Islet of Langerhans (tissue), 1 donor: ENCODE measurements at regions not wholly inside any gene's neighbourhood (a gene's known extent, or its start where the extent isn't known, plus 50 kb on each side); places are given as distances from the start of the nearest gene placed in this dataset.

ENCODE experiments used
- FAIRE-seq: peaks from one replicate; lab custom pipeline; 2011; peaks lifted over from hg19 to GRCh38; lab: Jason Lieb, UNC

DNA sequence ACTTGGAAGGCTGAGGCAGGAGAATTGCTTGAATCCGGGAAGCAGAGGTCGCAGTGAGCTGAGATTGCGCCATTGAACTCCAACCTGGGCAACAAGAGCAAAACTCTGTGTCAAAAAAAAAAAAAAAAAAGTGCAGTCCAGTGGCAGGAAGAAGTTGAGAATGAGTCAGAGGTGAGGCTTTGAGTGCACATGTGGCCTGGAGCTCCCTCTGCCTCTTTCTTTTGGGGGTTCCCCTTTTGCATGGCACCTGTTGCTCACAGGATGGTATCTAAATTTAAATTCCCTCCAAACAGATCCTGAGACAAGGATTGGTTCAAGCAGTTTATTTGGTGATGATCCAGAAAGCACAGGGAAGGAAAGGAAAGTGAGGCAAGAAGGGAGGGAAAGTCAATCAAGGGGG lies 151.4 kb upstream of the STX18 start:
- no peak for FAIRE-seq

DNA sequence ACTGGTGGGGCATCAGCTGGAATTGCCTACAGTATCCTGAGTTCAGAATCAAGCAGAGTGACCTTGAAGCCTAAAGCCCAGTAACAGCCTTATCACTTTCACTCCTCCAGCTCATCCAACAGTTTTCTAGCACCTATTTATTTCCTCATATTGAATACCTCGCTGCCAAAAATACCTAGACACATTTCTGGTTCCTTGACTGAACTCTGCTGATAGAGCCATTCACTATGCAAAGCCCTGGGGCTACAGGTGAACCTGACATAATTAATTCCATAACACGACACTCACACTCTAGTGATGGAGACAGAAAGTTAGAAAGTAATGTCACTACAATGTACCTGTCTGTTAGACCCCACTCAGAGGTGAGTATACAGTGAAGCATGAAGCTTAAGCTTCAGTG lies 149.0 kb upstream of the STX18 start:
- FAIRE-seq, result no peak

DNA sequence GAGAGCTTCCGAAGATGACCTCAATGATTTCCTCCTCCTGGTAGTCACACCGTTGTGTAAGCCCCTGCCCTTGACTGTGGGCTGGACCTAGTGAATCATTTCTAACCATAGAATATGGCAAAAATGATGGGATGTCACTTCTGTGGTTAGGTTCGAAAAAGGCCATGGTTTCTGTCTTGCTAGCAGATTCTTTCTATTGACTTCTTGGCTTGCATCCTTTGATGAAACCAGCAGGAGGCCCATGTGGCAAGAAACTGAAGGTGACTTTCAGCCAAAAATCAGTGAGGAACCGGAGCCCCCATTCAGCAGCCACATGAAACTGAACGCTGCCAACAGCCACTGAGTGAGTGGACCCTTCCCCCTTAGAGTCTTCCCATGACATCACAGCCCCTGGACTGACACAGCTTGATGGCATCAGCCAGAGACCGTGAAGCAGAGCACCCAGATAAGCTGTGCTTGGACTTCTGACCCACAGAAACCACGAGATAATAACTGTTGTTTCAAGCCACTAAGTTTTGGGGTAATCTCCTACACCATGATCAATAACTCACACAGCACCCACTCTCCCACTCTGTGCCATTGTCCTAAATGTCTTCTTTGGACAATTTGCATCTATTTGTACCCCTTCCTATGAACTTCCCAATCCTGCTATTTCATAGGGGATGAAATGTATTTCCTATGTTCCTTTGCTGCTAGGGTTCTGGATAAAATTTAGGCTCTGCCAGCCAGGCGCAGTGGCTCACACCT lies 148.0 kb upstream of the STX18 start:
- no peak for FAIRE-seq

DNA sequence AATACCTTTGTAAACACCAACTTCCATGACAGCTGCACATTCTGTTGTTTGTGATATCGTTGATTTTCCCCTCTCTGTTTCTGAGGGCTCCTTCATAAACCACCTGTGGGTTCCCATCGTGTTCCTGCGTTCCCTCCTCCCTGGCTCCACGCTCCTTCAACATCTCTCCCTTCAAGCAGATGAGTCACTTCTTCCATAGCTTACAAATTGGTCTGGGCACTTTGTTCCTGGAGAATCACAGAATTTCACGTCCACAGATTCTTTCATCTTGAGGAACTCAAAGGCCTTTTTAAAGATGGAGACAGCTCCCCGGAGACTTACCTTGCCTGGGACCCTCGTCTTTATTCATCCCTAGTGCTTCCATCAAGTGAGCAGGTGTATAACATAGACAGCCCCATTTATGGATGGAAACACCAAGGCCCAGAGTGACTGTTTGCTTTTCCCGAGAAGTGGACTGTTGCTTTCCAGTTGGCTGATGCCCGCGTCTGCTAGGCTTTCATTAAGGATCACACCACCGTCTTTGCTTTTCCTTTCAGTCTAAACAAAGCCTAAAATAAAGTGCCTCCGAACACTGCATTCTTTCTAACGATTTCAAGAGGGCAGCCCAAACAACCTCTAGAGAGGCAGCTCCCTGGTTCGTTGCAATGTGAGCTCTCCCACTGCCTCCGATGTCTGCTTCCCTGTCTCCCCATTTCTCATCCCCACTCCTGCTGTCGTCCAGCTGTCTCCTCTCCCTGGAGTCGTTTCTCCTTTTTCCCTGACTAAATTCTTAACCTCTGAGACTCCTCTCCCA lies 146.3 kb upstream of the STX18 start:
- no peak for FAIRE-seq

DNA sequence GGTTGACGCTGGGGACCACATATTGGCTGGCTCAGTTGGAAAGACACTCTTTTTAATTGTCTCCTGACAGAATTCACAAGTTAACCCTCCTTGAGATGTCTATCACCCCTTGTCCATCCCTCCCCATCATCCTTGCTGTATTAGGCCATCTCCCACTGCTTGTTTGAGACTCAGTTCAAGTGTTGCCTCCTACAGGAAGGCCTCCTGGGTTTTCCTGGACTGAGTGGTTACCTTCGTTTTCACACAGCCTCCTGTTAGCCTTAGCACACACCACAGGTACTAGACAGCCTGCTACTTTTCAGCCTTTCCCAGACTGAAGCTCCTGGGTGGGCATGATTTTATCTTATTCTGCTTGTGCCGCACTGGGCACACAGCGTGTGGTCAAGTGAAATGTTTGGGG lies 145.3 kb upstream of the STX18 start:
- FAIRE-seq, result no peak

DNA sequence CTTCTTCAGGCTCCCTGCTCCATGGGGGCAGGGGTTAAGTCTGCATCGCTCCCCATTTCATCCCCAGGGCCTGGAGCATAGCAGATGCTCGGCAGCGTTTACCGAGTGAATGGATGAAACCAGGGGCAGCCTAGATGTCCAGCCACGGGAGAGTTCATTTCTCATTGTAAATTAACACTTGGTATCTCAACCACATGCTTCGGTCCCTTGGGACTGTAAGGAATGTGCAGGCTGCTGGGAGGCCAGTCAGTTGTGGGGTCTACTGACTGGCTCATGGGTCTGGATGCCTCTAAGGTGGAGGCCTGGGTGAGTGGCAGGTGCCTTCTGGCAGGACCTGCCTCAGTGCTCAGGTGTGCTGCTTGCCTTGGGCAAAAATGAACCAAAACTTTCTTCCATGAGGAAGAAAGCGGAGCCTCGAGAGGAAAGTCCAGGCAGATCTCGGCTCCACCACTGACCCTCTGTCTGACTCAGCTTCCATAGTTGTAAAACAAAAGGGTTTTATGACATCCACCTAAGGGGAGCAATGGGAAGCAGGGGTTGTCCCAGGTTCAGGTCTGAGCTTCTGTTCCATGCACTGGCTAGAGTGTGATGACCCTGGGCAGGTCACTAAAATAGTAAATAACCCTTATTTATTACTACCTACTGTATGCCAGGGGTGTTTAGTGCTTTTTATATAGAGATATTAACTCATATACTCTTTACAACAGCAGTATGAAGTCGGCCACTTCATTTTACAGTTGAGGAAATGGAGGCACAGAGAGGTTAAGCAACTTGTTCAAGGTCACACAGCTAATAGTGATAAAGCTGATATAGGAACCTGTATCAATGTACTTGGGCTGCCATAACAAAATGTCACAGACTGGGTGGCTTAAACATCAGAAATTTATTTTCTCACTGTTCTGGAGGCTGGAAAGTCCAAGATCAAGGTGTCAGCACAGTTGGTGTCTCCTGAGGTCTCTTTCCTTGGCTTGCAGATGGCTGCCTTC lies 144.3 kb upstream of the STX18 start:
- no peak for FAIRE-seq

DNA sequence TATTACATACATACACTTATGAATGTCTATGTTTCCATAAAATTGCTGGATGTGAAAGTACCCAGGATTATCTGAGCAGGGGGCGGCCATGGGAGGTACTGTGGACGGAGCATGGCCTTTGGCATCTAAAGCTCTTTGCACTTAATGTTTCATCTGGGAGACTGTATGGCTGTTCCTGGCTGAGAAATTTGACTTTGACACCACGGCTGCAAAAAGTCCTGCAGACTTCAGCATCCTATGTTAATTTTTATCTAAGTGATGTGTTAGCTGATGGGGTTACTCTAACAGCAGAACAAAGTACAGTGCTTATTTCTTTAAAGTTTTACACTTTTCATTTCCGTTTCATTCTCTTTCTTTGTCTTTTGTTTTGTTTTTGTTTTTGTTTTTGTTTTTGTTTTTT lies 139.8 kb upstream of the STX18 start:
- no peak for FAIRE-seq

DNA sequence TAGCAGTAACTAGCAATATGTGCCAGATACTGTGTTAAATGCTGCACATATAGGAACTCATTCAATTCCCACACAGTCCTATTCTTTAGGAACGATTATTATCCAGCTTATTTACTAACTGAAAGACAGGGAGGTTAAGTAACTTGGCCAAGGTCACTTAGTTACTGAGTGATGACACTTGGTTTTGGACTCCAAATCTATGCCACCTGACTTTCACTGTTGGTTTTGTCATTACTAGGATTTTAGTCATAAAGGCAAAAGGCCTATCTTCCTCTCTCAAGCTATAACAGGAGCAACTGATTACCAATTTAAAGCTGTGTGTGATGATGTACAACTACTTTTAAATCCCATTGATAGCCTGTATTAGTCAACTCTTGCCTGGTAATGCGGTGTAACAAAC lies 138.9 kb upstream of the STX18 start:
- no peak for FAIRE-seq

DNA sequence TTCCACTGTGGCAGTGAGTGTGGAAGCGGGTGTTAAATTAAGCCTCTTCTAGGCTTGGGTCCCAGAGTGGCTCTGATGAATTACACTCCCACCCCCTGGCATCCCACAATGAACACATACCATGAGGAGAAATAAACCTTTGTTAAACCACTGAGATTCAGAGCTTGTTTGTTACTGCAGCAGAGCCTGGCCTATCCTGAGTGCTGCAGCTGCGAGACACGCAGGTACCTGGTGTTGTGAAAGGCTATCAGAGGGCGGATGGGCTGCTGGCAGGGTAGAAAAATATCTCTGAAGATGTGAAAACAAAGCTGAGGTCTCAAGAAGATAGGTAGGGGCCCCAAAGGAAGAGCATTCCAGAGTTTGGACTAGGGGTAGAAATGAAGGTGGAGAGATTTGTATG lies 138.4 kb upstream of the STX18 start:
- FAIRE-seq, result no peak

DNA sequence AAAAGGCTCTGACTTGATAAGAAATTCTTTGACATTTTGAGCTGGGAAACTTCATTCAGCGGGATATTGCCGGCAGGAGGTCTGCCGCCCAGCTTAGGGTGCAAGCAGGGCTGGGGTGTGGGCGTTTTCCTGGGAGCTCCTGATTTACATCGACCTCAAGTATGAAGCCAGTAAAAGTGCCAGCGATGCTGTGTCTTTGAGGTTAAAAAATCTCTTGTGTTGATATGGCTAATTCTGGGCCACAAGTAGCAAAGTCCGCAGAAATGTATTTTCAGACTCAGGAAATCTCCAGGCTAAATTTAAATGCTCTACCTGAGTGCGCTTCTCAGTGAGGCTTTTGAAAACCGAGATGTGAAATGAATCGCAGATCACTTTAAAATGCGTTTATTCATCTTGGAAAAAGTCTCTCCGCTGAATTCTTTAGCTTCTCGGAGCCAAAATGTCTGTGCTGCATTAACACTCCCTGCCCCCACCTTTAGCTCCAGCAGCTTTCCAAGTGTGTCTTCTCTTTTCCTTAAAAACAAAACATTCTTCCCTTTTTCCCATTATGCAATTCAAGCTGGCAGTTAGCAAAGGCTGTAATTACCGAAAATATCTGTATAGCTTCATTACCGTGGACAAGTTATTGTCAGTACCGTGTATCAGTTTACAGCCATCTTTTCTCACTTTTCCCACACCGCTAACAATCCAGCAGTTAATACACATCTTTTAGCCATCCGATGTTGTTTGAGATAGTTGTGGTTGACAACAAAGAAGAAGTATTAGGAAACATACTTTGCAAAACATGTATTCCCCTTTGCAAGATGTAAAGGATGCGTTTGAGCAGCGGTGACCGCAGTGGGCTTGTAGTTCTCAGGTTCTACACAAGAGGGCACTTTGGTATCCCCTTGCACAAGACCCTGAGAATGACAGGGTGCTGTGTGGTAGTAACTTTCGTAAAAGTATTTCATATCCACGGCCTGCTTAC lies 136.0 kb upstream of the STX18 start:
- FAIRE-seq, result no peak

DNA sequence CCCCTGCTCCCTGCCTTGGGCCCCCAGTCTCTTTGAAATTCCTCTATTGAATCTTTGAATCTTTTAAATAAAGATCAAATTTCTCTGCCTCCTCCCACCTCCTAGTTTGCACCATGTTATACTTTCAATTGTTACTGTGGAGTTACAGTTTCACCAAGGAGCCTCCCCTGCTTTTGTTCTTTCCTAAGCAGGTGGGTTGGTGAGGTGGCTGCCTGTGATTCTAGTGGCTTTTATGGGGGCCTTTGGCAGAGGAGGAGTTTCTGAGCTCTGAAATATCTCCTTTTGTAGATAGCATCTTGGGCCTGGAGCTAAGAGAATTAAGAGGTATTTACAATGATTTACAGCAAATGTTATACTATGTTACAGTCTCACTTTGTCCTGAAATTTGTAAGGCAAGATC lies 133.8 kb upstream of the STX18 start:
- no peak for FAIRE-seq

DNA sequence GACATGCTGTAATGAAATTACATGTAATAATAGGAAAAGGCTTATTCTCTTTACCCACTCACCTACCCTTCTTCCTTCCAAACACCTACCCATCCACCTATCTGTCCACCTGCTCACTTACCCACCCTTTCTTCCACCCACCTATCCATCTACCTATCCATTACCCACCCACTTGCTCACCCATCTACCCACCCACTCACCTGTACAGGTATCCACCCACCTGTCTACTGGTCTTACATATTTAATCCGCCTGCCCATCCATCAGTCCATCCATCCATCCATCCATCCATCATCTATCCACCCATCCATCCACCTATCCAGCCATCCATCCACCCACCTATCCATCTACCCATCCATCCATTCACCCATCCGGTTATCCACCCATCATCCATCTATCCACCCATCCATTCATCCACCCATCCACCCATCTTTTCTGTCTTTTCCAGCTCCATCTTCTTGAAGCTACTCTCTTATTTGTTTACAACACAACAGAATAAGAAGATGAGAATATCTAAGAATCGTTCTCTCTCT lies 133.3 kb upstream of the STX18 start:
- FAIRE-seq, result no peak

DNA sequence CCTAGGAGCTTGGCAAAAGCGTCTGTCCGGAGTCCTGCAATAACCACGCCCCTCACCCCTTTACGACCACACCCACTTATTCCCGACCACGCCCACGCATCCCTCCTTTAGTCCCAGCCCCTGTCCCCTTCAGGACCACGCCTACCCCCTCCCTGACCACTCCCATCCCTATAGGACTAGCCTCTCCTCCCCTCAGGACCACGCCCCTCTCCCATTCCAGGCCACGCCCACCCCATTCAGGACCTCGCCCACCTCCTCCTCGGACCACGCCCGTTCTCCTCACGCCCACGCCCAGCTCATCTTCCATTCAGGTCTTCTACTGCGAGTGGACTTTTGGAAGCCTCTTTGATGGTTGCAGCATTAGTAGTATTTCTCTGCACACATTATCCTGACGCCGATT lies 131.2 kb upstream of the STX18 start:
- no peak for FAIRE-seq

DNA sequence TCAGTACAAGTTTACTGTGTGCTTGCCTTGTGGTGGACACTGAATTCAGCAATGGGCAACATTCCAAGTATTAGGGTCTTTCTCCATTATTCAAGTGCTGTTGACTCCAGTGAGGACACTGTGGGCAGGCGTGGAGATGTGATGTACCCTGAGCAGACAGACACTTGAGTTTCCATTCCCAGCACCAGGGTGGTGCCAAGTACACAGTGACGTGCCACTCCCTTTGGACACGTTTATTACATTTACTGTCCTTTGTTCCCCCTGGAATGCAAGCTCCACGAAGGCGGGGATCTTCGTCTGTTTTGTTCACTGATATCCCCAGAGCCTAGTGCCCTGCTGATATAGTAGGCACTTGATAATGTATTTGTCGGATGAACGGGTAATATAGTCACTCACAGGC lies 130.6 kb upstream of the STX18 start:
- no peak for FAIRE-seq

DNA sequence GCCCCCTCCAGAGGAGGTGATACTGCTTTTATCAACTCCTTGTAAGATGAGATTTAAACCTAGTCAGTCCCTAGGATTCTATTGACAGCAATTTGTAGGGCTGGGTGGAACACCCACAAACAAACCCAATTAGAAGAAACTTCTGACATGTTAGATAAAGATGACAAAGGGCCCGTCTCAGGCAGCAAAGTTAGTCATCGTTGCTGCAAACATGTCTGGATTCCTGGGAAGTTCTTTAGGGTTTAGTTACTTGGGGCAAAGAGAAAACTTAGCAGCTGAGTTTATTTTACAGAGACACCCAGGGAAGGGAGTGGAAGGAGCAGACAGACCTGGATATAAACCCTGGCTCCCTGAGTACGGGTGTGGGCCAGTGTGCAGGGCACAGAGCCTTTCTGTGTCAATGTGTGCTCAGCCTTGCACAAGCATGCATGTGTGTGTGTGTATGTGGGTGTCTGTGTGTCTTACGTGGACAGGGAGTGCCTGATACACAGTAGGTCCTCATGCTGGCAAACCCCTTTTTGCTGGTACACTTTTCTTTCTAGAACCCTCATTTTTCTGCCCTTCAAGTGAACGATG lies 130.0 kb upstream of the STX18 start:
- FAIRE-seq, result no peak

DNA sequence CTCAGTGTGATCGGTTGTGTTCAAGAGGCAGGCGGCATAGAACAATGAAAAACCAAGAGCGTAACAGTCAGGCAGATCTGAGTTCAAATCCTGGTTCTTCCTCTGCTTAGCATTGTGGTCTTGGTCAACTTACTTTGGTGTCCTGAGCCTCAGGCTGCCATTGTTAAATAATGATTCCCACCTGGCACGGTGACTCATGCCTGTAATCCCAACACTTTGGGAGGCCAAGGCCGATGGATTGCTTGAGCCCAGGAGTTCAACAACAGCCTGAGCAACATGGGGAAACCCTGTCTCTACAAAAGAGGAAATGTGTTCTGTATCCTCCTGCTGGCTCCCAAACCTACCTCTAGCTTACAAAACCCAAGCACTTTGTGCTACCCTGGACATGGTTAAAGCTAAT lies 129.0 kb upstream of the STX18 start:
- FAIRE-seq, result no peak

DNA sequence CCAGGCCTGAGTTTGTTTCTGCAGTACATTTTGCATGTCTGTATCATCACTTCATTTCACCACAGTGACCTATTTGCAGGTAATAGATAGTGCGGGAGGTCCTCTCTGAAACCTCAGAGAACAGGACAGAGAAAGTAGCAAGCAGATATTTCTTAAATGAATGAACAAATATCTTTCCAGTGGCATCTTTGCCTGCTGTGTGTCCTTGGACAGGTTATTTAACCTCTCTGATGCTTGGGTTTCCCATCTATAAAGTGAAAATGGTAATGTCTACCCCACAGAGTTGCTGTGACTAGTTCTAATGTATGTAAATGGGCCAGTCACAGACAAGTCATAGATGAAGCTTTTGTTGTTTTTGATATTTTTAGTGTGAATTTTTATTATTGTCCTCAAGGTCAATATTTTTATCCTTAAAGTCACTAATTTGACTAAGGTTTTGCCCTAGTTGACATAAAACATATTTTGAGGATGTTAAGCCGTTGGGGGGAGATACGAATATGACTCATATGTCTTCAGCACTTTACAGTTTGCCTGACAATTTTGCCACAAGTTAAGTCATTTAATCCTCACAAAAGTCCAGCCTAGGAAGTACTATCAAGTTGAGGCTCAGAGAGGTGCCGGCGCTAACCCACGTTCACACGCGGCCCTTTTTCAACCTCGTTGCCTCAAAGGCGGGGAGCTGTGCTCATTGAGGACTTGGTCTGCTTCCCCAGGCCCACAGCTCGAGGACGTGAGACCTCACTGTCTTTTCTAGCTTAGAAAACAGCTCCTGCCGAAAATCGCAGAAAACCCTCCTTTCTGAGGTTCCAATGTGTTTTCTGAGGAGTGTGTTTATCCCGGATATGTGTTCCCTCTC lies 126.7 kb upstream of the STX18 start:
- no peak for FAIRE-seq

DNA sequence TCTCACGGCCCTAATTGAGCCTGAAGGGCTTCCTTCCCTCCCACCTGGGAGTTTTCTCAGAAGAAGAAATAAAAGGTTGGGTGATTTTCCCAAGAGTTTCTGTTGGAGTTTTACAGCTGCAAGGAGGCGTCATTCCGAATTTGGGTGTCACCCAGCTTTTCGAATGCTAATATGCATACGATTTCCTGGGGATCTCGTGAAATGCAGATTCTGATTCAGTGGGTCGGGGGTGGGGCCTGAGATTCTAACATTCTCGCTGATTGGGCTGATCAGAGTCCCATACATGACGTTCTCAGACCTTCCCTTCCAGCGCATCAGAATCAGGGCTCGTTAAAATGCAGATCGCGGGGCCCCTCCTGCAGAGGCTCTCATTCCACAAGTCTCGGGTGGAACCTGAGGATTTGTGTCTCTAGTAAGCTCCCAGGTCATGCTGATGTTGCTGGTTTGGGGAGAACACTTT lies 125.8 kb upstream of the STX18 start:
- no peak for FAIRE-seq

DNA sequence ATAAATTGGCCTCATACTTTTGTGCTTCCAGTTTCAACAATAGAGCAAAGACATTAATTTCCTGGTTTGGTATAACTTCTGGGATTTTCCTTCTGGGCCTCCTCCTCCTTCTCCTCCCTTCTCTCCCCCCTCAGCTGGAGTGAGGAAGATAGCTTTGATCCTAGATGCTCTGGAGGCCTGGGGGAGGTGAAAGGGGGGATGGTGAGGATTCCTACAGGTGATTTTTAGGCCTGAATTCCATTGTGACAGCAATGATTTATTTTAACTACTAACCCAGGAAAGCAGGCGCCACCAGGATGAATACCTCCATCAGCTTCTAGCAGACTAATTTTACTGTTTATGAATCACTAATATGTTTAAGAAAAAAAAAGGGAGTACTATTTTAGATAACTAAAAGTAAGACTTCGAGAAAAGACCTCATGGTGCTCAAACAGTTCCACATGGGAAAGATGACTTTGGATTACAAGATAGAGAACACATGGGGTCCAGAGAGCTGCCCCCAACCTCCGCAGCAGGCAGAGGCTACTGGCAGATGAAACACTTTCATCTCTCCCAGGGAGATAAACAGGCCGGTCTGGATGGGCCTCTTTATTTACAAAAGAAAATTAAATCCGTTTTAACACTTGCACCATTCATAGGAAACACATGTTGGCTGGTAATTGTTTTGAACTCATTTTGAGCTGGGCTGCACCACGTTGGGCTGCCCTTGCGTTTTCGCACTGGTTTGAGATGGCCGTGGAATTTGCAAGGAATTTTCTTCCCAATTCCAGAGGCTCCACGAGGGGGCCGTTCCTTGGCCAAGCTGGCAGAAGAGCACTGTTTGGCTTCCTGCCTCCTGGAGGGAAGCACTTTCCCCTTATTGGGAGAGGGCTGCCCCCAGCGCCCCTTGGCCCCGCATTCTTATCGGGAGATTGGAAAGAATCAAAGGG lies 125.1 kb upstream of the STX18 start:
- FAIRE-seq, result no peak
